ENCODE measurements at regions not wholly inside any gene's neighbourhood (a gene's known extent, or its start where the extent isn't known, plus 50 kb on each side); places are given as distances from the start of the nearest gene placed in this dataset.

DNA sequence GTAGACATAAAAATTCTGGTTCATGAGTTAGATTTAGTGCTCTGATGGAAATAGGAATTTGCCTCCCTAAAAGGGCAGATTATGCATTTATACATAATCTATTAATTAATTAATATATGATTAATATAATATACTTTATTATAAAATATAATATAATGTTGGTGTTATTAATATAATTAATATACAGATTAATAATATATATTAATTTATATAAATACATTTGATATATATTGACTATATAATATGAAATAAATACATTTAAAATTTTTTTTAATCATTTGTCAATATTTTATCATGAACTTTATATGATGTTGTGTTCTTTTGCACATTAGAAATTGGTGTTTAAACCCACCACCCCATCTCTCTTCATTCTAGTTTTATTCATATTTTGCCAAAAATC is 652.1 kb upstream of the ZNF804A start:
- ChIA-PET CTCF (no interaction called here), POLR2A (ENCODE audit: unreplicated experiment) (no interaction called here)
- H3K9me2 ChIP-seq (replicated peaks; ENCODE audit: low read length): no peaks in the 10 kb centered on the region
- H3K9ac ChIP-seq (ENCODE audit: low read length): no peak overlapping the region
- no peaks in the 10 kb centered on the region for H3K27me3 ChIP-seq (ENCODE audit: low read length)
- intact Hi-C loops (cut with micrococcal nuclease): no loop called here
- no peak overlapping the region for H3K4me2 ChIP-seq (ENCODE audit: low read length)
- no peak overlapping the region for H3K27ac ChIP-seq (ENCODE audit: low read length)
- no TSS peak for BruUV-seq (replicated peaks)
- H4K20me1 ChIP-seq (ENCODE audit: low read length): no peaks in the 10 kb centered on the region
- H3K79me2 ChIP-seq (ENCODE audit: low read length): no peaks in the 10 kb centered on the region
- H3K36me3 ChIP-seq (ENCODE audit: low read depth, low read length): no peaks in the 10 kb centered on the region
- no peak overlapping the region for H3K4me3 ChIP-seq (ENCODE audit: low read length)
- no peaks in the 10 kb centered on the region for H3F3A ChIP-seq (ENCODE audit: low read length, unreplicated experiment)
- peaks cover 14% of the 10 kb centered on the region for H3K4me1 ChIP-seq (ENCODE audit: insufficient read depth, low read length)
- ATAC-seq (no peak), DNase-seq (no peak)
- TF ChIP-seq EZH2phosphoT487 (IDR thresholded peaks at IDR 0.05; ENCODE audit: borderline replicate concordance, low read length): no peak
- TF ChIP-seq, protein P1, sequence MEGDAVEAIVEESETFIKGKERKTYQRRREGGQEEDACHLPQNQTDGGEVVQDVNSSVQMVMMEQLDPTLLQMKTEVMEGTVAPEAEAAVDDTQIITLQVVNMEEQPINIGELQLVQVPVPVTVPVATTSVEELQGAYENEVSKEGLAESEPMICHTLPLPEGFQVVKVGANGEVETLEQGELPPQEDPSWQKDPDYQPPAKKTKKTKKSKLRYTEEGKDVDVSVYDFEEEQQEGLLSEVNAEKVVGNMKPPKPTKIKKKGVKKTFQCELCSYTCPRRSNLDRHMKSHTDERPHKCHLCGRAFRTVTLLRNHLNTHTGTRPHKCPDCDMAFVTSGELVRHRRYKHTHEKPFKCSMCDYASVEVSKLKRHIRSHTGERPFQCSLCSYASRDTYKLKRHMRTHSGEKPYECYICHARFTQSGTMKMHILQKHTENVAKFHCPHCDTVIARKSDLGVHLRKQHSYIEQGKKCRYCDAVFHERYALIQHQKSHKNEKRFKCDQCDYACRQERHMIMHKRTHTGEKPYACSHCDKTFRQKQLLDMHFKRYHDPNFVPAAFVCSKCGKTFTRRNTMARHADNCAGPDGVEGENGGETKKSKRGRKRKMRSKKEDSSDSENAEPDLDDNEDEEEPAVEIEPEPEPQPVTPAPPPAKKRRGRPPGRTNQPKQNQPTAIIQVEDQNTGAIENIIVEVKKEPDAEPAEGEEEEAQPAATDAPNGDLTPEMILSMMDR (conservative IDR thresholded peaks at IDR 0.05; ENCODE audit: low read depth, low read length): no peak
- TF ChIP-seq EZH2 (IDR thresholded peaks at IDR 0.05; ENCODE audit: low read length, unreplicated experiment): no peak
- H2AFZ ChIP-seq (ENCODE audit: low read length): no peak overlapping the region
- H3K9me3 ChIP-seq (ENCODE audit: low read length): no peaks in the 10 kb centered on the region

DNA sequence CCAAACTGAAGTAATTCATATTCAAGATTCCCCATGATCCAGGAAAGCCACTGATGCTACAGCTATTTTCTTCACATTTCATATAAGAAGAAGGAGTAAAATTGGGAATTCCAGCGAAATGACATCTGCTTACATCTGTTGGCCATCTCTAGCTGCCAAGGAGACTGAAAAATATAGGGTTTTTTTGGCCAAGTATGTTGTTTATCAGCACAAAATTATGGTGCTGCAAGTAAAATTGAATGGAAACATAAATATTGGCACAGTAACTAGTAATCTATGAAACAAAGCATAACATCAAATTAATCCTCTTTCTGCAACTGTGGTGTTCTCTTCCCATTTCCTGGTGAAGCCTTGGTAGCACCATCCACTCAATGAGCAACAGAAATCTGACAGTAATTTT is 649.5 kb upstream of the ZNF804A start:
- CTCF ChIA-PET: no interaction called here
- H3K27me3 ChIP-seq (ENCODE audit: low read length): no peaks in the 10 kb centered on the region
- POLR2A ChIA-PET (ENCODE audit: unreplicated experiment): no interaction called here
- H3K4me3 ChIP-seq (ENCODE audit: low read length): no peak overlapping the region
- H3K4me2 ChIP-seq (ENCODE audit: low read length): no peak overlapping the region
- BruUV-seq (replicated peaks): no TSS peak
- intact Hi-C loops (cut with micrococcal nuclease): no loop called here
- no peaks in the 10 kb centered on the region for H3K79me2 ChIP-seq (ENCODE audit: low read length)
- peaks cover 26% of the 10 kb centered on the region for H3K4me1 ChIP-seq (ENCODE audit: insufficient read depth, low read length)
- H3K36me3 ChIP-seq (ENCODE audit: low read depth, low read length): no peaks in the 10 kb centered on the region
- TF ChIP-seq EZH2 (IDR thresholded peaks at IDR 0.05; ENCODE audit: low read length, unreplicated experiment): no peak
- TF ChIP-seq, protein P1 (conservative IDR thresholded peaks at IDR 0.05; ENCODE audit: low read depth, low read length): no peak
- no peak for TF ChIP-seq EZH2phosphoT487 (IDR thresholded peaks at IDR 0.05; ENCODE audit: borderline replicate concordance, low read length)
- H3K9me3 ChIP-seq (ENCODE audit: low read length): no peaks in the 10 kb centered on the region
- H3K9ac ChIP-seq (ENCODE audit: low read length): no peak overlapping the region
- H2AFZ ChIP-seq (ENCODE audit: low read length): no peak overlapping the region
- DNase-seq (no peak), ATAC-seq (no peak)
- no peaks in the 10 kb centered on the region for H3F3A ChIP-seq (ENCODE audit: low read length, unreplicated experiment)
- H4K20me1 ChIP-seq (ENCODE audit: low read length): no peaks in the 10 kb centered on the region
- H3K9me2 ChIP-seq (replicated peaks; ENCODE audit: low read length): no peaks in the 10 kb centered on the region
- no peak overlapping the region for H3K27ac ChIP-seq (ENCODE audit: low read length)

DNA sequence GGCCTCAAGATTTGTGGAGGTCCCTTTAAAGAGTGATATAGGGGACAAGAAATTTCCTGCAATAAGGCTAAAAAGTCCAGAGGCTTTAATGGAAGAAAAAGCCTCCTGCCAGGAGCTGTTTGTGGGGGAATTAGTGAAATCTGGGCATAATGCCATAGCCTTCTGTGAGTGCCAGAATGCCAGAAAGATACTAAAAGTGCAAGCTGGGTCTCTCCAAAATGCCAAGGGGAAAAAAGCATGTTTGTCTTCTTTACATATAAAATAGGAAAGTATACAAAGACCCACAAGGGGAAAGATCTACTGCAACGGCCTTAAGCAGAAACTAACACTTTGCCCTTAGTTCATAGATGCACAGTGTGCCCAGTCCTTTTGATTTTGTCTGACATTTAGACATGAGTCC is 647.7 kb upstream of the ZNF804A start:
- peak overlapping the region; percentile 14; the same call in 1 of the 2 replicates for H3K4me2 ChIP-seq (ENCODE audit: low read length)
- ATAC-seq: peak; percentile 58
- peak; percentile 60 for DNase-seq
- H3K4me3 ChIP-seq (ENCODE audit: low read length): no peak overlapping the region
- POLR2A ChIA-PET (ENCODE audit: unreplicated experiment): no interaction called here
- peak overlapping the region; percentile 69 for H3K27ac ChIP-seq (ENCODE audit: low read length)
- H3K9me3 ChIP-seq (ENCODE audit: low read length): no peaks in the 10 kb centered on the region
- TF ChIP-seq EZH2phosphoT487 (IDR thresholded peaks at IDR 0.05; ENCODE audit: borderline replicate concordance, low read length) (no peak), EZH2 (IDR thresholded peaks at IDR 0.05; ENCODE audit: low read length, unreplicated experiment) (no peak)
- TF ChIP-seq, protein P1 (conservative IDR thresholded peaks at IDR 0.05; ENCODE audit: low read depth, low read length): no peak
- intact Hi-C loops (cut with micrococcal nuclease): no loop called here
- no peak overlapping the region for H3K9ac ChIP-seq (ENCODE audit: low read length)
- CTCF ChIA-PET: no interaction called here
- no peaks in the 10 kb centered on the region for H3K9me2 ChIP-seq (replicated peaks; ENCODE audit: low read length)
- H3K27me3 ChIP-seq (ENCODE audit: low read length): no peaks in the 10 kb centered on the region
- BruUV-seq (replicated peaks): no TSS peak
- H4K20me1 ChIP-seq (ENCODE audit: low read length): no peaks in the 10 kb centered on the region
- H3F3A ChIP-seq (ENCODE audit: low read length, unreplicated experiment): no peaks in the 10 kb centered on the region
- H2AFZ ChIP-seq (ENCODE audit: low read length): no peak overlapping the region
- H3K36me3 ChIP-seq (ENCODE audit: low read depth, low read length): no peaks in the 10 kb centered on the region
- peaks cover 26% of the 10 kb centered on the region for H3K4me1 ChIP-seq (ENCODE audit: insufficient read depth, low read length)
- H3K79me2 ChIP-seq (ENCODE audit: low read length): no peaks in the 10 kb centered on the region
